ENCODE measurements at regions not wholly inside any gene's neighbourhood (a gene's known extent, or its start where the extent isn't known, plus 50 kb on each side); places are given as distances from the start of the nearest gene placed in this dataset.

GRCh38 chr18:35918564-35918963, 53.9 kb upstream of the RMP24 start:
- intact Hi-C loops (cut with DNase I; ENCODE audit: low total_unique reads), result no loop called here
- WGBS, 2 donors (ENCODE audit: low coverage in 1 of 2), result 100% methylated on average over 1 of the region's 1 CpG; no CpG with 5 or more reads in 1 of the 2 donors
- Histone ChIP-seq H3K4me3 (no peak overlapping the region), H3K4me1 (no peaks in the 10 kb centered on the region), H3K27ac (no peak overlapping the region), H3K9me3 (no peaks in the 10 kb centered on the region), H3K36me3 (no peaks in the 10 kb centered on the region), H3K27me3 (peaks cover 7% of the 10 kb centered on the region)
- no peak for DNase-seq
- TF ChIP-seq POLR2A (IDR thresholded peaks at IDR 0.05) (no peak), CTCF (IDR thresholded peaks at IDR 0.05) (no peak), EP300 (IDR thresholded peaks at IDR 0.05; ENCODE audit: low read depth) (no peak), POLR2AphosphoS5 (IDR thresholded peaks at IDR 0.05) (no peak)
- in situ Hi-C loops (cut with MboI; ENCODE audit: low pct_ligation_motif_present in 1 of 4, low pct_unique_long_range_greater_than_20kb in 1 of 4, low sequenced_read_pairs in 3 of 4), result no loop called here

- Histone ChIP-seq H3K36me3 (no peaks in the 10 kb centered on the region), H3K9me3 (no peaks in the 10 kb centered on the region), H3K27me3 (peaks cover 7% of the 10 kb centered on the region), H3K27ac (no peak overlapping the region), H3K4me3 (no peak overlapping the region), H3K4me1 (no peaks in the 10 kb centered on the region)
- intact Hi-C loops (cut with DNase I; ENCODE audit: low total_unique reads) (no loop called here), in situ Hi-C loops (cut with MboI; ENCODE audit: low pct_ligation_motif_present in 1 of 4, low pct_unique_long_range_greater_than_20kb in 1 of 4, low sequenced_read_pairs in 3 of 4) (no loop called here)
- no peak for TF ChIP-seq EP300 (IDR thresholded peaks at IDR 0.05; ENCODE audit: low read depth)
- TF ChIP-seq POLR2AphosphoS5 (IDR thresholded peaks at IDR 0.05), result no peak
- TF ChIP-seq POLR2A (IDR thresholded peaks at IDR 0.05), result no peak
- TF ChIP-seq CTCF (IDR thresholded peaks at IDR 0.05), result no peak
- no peak for DNase-seq
- WGBS, 2 donors (ENCODE audit: low coverage in 1 of 2), result 78 to 85% methylated on average over 1 to 2 of the region's 2 CpGs
Measured at GRCh38 chr18:35919179-35919578, 53.3 kb upstream of the RMP24 start.

GRCh38 chr18:35920623-35921022, 51.9 kb upstream of the RMP24 start:
- Histone ChIP-seq H3K36me3 (no peaks in the 10 kb centered on the region), H3K9me3 (no peaks in the 10 kb centered on the region), H3K4me1 (no peaks in the 10 kb centered on the region), H3K27me3 (peaks cover 7% of the 10 kb centered on the region), H3K4me3 (no peak overlapping the region), H3K27ac (no peak overlapping the region)
- no peak for DNase-seq
- intact Hi-C loops (cut with DNase I; ENCODE audit: low total_unique reads), result no loop called here
- in situ Hi-C loops (cut with MboI; ENCODE audit: low pct_ligation_motif_present in 1 of 4, low pct_unique_long_range_greater_than_20kb in 1 of 4, low sequenced_read_pairs in 3 of 4), result no loop called here
- TF ChIP-seq POLR2AphosphoS5 (IDR thresholded peaks at IDR 0.05) (no peak), POLR2A (IDR thresholded peaks at IDR 0.05) (no peak), EP300 (IDR thresholded peaks at IDR 0.05; ENCODE audit: low read depth) (no peak), CTCF (IDR thresholded peaks at IDR 0.05) (no peak)
- WGBS, 2 donors (ENCODE audit: low coverage in 1 of 2), result 36 to 50% methylated on average over 1 of the region's 1 CpG

Small RNAs in the stretch of these regions (small RNA-seq; reads per million reads assigned to genes)
- gene MIR187, result 0 to 1.5 (median 1.0) reads per million in 4 donors

Data from transverse colon (tissue), 4 donors.